ENCODE measurements at regions not wholly inside any gene's neighbourhood (a gene's known extent, or its start where the extent isn't known, plus 50 kb on each side); places are given as distances from the start of the nearest gene placed in this dataset.

GRCh38 chr2:15765211-15765610 lies 173.5 kb downstream of the DDX1 start:
- no peaks in the 10 kb centered on the region for H3K9me3 ChIP-seq (ENCODE audit: control insufficient read depth, insufficient read depth, low read depth, low read length)
- no peak overlapping the region for H3K27ac ChIP-seq (ENCODE audit: low read length)
- DNase-seq (ENCODE audit: low read depth, low spot score) (no peak), ATAC-seq (no peak)
- H3K4me1 ChIP-seq (ENCODE audit: control insufficient read depth, insufficient read depth, low read length): no peaks in the 10 kb centered on the region; the same call in 1 of the 2 replicates
- POLR2A ChIA-PET: no interaction called here
- no peak overlapping the region for H3K4me3 ChIP-seq (ENCODE audit: low read depth in 2 of 2, low read length in 2 of 2)
- H3K36me3 ChIP-seq (ENCODE audit: control insufficient read depth, insufficient read depth, low read length): no peaks in the 10 kb centered on the region
- H3K27me3 ChIP-seq (ENCODE audit: control insufficient read depth, insufficient read depth, low read length): no peaks in the 10 kb centered on the region; the same call in 1 of the 2 replicates
- in situ Hi-C loops (cut with HindIII; ENCODE audit: low pct_unique_long_range_greater_than_20kb, low sequenced_read_pairs) (no loop called here), intact Hi-C loops (cut with micrococcal nuclease; ENCODE audit: unreplicated experiment) (no loop called here)
- TF ChIP-seq TCF7L2 (IDR thresholded peaks at IDR 0.05; ENCODE audit: low read depth, low read length) (no peak), CTCF (IDR thresholded peaks at IDR 0.05) (no peak), REST (IDR thresholded peaks at IDR 0.05; ENCODE audit: insufficient read depth in 1 of 2, low read depth in 2 of 2, low read length in 1 of 2) (no peak), SIN3A (IDR thresholded peaks at IDR 0.05; ENCODE audit: borderline replicate concordance, insufficient read depth, low read depth, low read length) (no peak), POLR2AphosphoS5 (IDR thresholded peaks at IDR 0.05; ENCODE audit: low read depth, low read length) (no peak)
- CTCF ChIA-PET: no interaction called here
- no TSS peak for BruUV-seq (replicated peaks)

- ChIA-PET POLR2A (no interaction called here), CTCF (no interaction called here)
- Histone ChIP-seq H3K27me3 (ENCODE audit: control insufficient read depth, insufficient read depth, low read length) (no peaks in the 10 kb centered on the region; the same call in 1 of the 2 replicates), H3K4me1 (ENCODE audit: control insufficient read depth, insufficient read depth, low read length) (no peaks in the 10 kb centered on the region; the same call in 1 of the 2 replicates), H3K36me3 (ENCODE audit: control insufficient read depth, insufficient read depth, low read length) (no peaks in the 10 kb centered on the region), H3K27ac (ENCODE audit: low read length) (no peak overlapping the region), H3K9me3 (ENCODE audit: control insufficient read depth, insufficient read depth, low read depth, low read length) (no peaks in the 10 kb centered on the region), H3K4me3 (ENCODE audit: low read depth in 2 of 2, low read length in 2 of 2) (no peak overlapping the region)
- no peak for ATAC-seq
- DNase-seq (ENCODE audit: low read depth, low spot score): no peak
- in situ Hi-C loops (cut with HindIII; ENCODE audit: low pct_unique_long_range_greater_than_20kb, low sequenced_read_pairs) (no loop called here), intact Hi-C loops (cut with micrococcal nuclease; ENCODE audit: unreplicated experiment) (no loop called here)
- no TSS peak for BruUV-seq (replicated peaks)
- no peak for TF ChIP-seq TCF7L2 (IDR thresholded peaks at IDR 0.05; ENCODE audit: low read depth, low read length)
- TF ChIP-seq REST (IDR thresholded peaks at IDR 0.05; ENCODE audit: insufficient read depth in 1 of 2, low read depth in 2 of 2, low read length in 1 of 2): no peak
- TF ChIP-seq CTCF (IDR thresholded peaks at IDR 0.05): no peak
- no peak for TF ChIP-seq POLR2AphosphoS5 (IDR thresholded peaks at IDR 0.05; ENCODE audit: low read depth, low read length)
- TF ChIP-seq SIN3A (IDR thresholded peaks at IDR 0.05; ENCODE audit: borderline replicate concordance, insufficient read depth, low read depth, low read length): no peak
Observed at GRCh38 chr2:15765686-15766302, 174.1 kb downstream of the DDX1 start.
